ENCODE measurements at regions not wholly inside any gene's neighbourhood (a gene's known extent, or its start where the extent isn't known, plus 50 kb on each side); places are given as distances from the start of the nearest gene placed in this dataset.

- 66 to 74% methylated on average over 3 of the region's 3 CpGs for WGBS, 2 donors
Observed at GRCh38 chr3:157918402-157918801, 187.8 kb downstream of the SHOX2 start.

GRCh38 chr3:157916672-157917071, 189.5 kb downstream of the SHOX2 start:
- Histone ChIP-seq H3K27me3 (no peaks in the 10 kb centered on the region), H3K4me3 (replicated peaks in 1 of 3) (no peak overlapping the region), H3K9me3 (no peaks in the 10 kb centered on the region), H3K4me1 (no peaks in the 10 kb centered on the region), H3K36me3 (no peaks in the 10 kb centered on the region), H3K27ac (no peak overlapping the region)
- 83 to 88% methylated on average over 3 of the region's 3 CpGs for WGBS, 2 donors
- intact Hi-C loops (cut with DNase I), result no loop called here
- TF ChIP-seq POLR2A (IDR thresholded peaks at IDR 0.05), result no peak
- TF ChIP-seq CTCF (IDR thresholded peaks at IDR 0.05), result no peak
- no peak for DNase-seq

More at GRCh38 chr3:157918402-157918801, 187.8 kb downstream of the SHOX2 start:
- intact Hi-C loops (cut with DNase I), result no loop called here
- no peaks in the 10 kb centered on the region for H3K9me3 ChIP-seq
- no peaks in the 10 kb centered on the region for H3K27me3 ChIP-seq
- no peaks in the 10 kb centered on the region for H3K4me1 ChIP-seq
- H3K36me3 ChIP-seq, result no peaks in the 10 kb centered on the region
- no peak for DNase-seq
- no peak overlapping the region for H3K27ac ChIP-seq
- TF ChIP-seq POLR2A (IDR thresholded peaks at IDR 0.05) (no peak), CTCF (IDR thresholded peaks at IDR 0.05) (no peak)
- H3K4me3 ChIP-seq (replicated peaks in 1 of 3), result no peak overlapping the region

GRCh38 chr3:157914882-157915281, 191.3 kb downstream of the SHOX2 start:
- H3K27me3 ChIP-seq, result no peaks in the 10 kb centered on the region
- H3K4me3 ChIP-seq (replicated peaks in 1 of 3), result no peak overlapping the region
- no peaks in the 10 kb centered on the region for H3K36me3 ChIP-seq
- intact Hi-C loops (cut with DNase I), result no loop called here
- no peak overlapping the region for H3K27ac ChIP-seq
- TF ChIP-seq CTCF (IDR thresholded peaks at IDR 0.05), result no peak
- no peak for TF ChIP-seq POLR2A (IDR thresholded peaks at IDR 0.05)
- H3K9me3 ChIP-seq, result no peaks in the 10 kb centered on the region
- no peaks in the 10 kb centered on the region for H3K4me1 ChIP-seq
- DNase-seq, result no peak

GRCh38 chr3:157913741-157914150, 192.5 kb downstream of the SHOX2 start:
- WGBS, 2 donors, result 38 to 73% methylated on average over 1 of the region's 1 CpG
- no peaks in the 10 kb centered on the region for H3K9me3 ChIP-seq

More at GRCh38 chr3:157913741-157914150, 192.5 kb downstream of the SHOX2 start:
- TF ChIP-seq CTCF (IDR thresholded peaks at IDR 0.05), result no peak
- TF ChIP-seq POLR2A (IDR thresholded peaks at IDR 0.05), result no peak
- DNase-seq, result no peak
- Histone ChIP-seq H3K27ac (no peak overlapping the region), H3K4me3 (replicated peaks in 1 of 3) (no peak overlapping the region), H3K27me3 (no peaks in the 10 kb centered on the region), H3K36me3 (no peaks in the 10 kb centered on the region), H3K4me1 (no peaks in the 10 kb centered on the region)
- intact Hi-C loops (cut with DNase I), result no loop called here
